ENCODE measurements at regions not wholly inside any gene's neighbourhood (a gene's known extent, or its start where the extent isn't known, plus 50 kb on each side); places are given as distances from the start of the nearest gene placed in this dataset.
"Not testable (repeated sequence)": the region's sequence is repeated elsewhere in the genome, so short reads cannot be mapped to it uniquely, and the experiment has no call there.

GRCh38 chr7:6951553-6951952 is 125.5 kb upstream of the CCZ1B start:
- TF ChIP-seq ZNF70 (CRISPR knock-in tag; IDR thresholded peaks at IDR 0.05); PATZ1 (CRISPR knock-in tag; IDR thresholded peaks at IDR 0.05; ENCODE audit: borderline replicate concordance); CREB5 (CRISPR knock-in tag; IDR thresholded peaks at IDR 0.05; ENCODE audit: low read depth); ARNTL (CRISPR knock-in tag; IDR thresholded peaks at IDR 0.05; ENCODE audit: borderline replicate concordance, low read depth); GLIS3 (CRISPR knock-in tag; IDR thresholded peaks at IDR 0.05); CSRNP3 (CRISPR knock-in tag; IDR thresholded peaks at IDR 0.05); TSHZ2 (CRISPR knock-in tag; IDR thresholded peaks at IDR 0.05); CSDC2 (CRISPR knock-in tag; IDR thresholded peaks at IDR 0.05); ZFP30 (CRISPR knock-in tag; IDR thresholded peaks at IDR 0.05); ISL1 (CRISPR knock-in tag; IDR thresholded peaks at IDR 0.05); ESRRG (CRISPR knock-in tag; IDR thresholded peaks at IDR 0.05): not testable (repeated sequence)
